ENCODE measurements at regions not wholly inside any gene's neighbourhood (a gene's known extent, or its start where the extent isn't known, plus 50 kb on each side); places are given as distances from the start of the nearest gene placed in this dataset.

GRCh38 chr6:165940366-165940765 lies 227.3 kb downstream of the TBXT start:
- Histone ChIP-seq H3K27me3 (ENCODE audit: control insufficient read depth, insufficient read depth, low read length) (no peaks in the 10 kb centered on the region), H3K36me3 (ENCODE audit: control insufficient read depth, low read depth, low read length) (no peaks in the 10 kb centered on the region), H3K27ac (ENCODE audit: low read length) (no peak overlapping the region), H3K4me1 (ENCODE audit: control insufficient read depth, low read depth, low read length) (no peaks in the 10 kb centered on the region), H3K9me3 (ENCODE audit: control insufficient read depth, low read depth, low read length) (no peaks in the 10 kb centered on the region), H3K4me3 (ENCODE audit: low read length) (no peak overlapping the region), H3K9ac (ENCODE audit: low read length) (no peak overlapping the region)

GRCh38 chr6:165939601-165940290 lies 227.9 kb downstream of the TBXT start:
- Histone ChIP-seq H3K4me1 (ENCODE audit: control insufficient read depth, low read depth, low read length) (no peaks in the 10 kb centered on the region), H3K9ac (ENCODE audit: low read length) (no peak overlapping the region), H3K27me3 (ENCODE audit: control insufficient read depth, insufficient read depth, low read length) (no peaks in the 10 kb centered on the region), H3K4me3 (ENCODE audit: low read length) (no peak overlapping the region), H3K27ac (ENCODE audit: low read length) (no peak overlapping the region), H3K9me3 (ENCODE audit: control insufficient read depth, low read depth, low read length) (no peaks in the 10 kb centered on the region), H3K36me3 (ENCODE audit: control insufficient read depth, low read depth, low read length) (no peaks in the 10 kb centered on the region)

GRCh38 chr6:165939047-165939446 lies 228.6 kb downstream of the TBXT start:
- H3K36me3 ChIP-seq (ENCODE audit: control insufficient read depth, low read depth, low read length) = no peaks in the 10 kb centered on the region
- H3K9ac ChIP-seq (ENCODE audit: low read length) = no peak overlapping the region
- no peaks in the 10 kb centered on the region for H3K9me3 ChIP-seq (ENCODE audit: control insufficient read depth, low read depth, low read length)
- no peak overlapping the region for H3K4me3 ChIP-seq (ENCODE audit: low read length)
- no peak overlapping the region for H3K27ac ChIP-seq (ENCODE audit: low read length)
- no peaks in the 10 kb centered on the region for H3K4me1 ChIP-seq (ENCODE audit: control insufficient read depth, low read depth, low read length)
- no peaks in the 10 kb centered on the region for H3K27me3 ChIP-seq (ENCODE audit: control insufficient read depth, insufficient read depth, low read length)

GRCh38 chr6:165937564-165938358 lies 229.9 kb downstream of the TBXT start:
- H3K27me3 ChIP-seq (ENCODE audit: control insufficient read depth, insufficient read depth, low read length) = no peaks in the 10 kb centered on the region
- H3K9ac ChIP-seq (ENCODE audit: low read length) = no peak overlapping the region
- no peak overlapping the region for H3K27ac ChIP-seq (ENCODE audit: low read length)
- H3K4me1 ChIP-seq (ENCODE audit: control insufficient read depth, low read depth, low read length) = no peaks in the 10 kb centered on the region
- no peak overlapping the region for H3K4me3 ChIP-seq (ENCODE audit: low read length)
- no peaks in the 10 kb centered on the region for H3K36me3 ChIP-seq (ENCODE audit: control insufficient read depth, low read depth, low read length)
- no peaks in the 10 kb centered on the region for H3K9me3 ChIP-seq (ENCODE audit: control insufficient read depth, low read depth, low read length)

- no peaks in the 10 kb centered on the region for H3K4me1 ChIP-seq (ENCODE audit: control insufficient read depth, low read depth, low read length)
- H3K27me3 ChIP-seq (ENCODE audit: control insufficient read depth, insufficient read depth, low read length) = no peaks in the 10 kb centered on the region
- no peak overlapping the region for H3K4me3 ChIP-seq (ENCODE audit: low read length)
- no peak overlapping the region for H3K9ac ChIP-seq (ENCODE audit: low read length)
- no peaks in the 10 kb centered on the region for H3K36me3 ChIP-seq (ENCODE audit: control insufficient read depth, low read depth, low read length)
- H3K9me3 ChIP-seq (ENCODE audit: control insufficient read depth, low read depth, low read length) = no peaks in the 10 kb centered on the region
- H3K27ac ChIP-seq (ENCODE audit: low read length) = no peak overlapping the region
Observed at GRCh38 chr6:165936660-165937059, 231.0 kb downstream of the TBXT start.

- Histone ChIP-seq H3K36me3 (ENCODE audit: control insufficient read depth, low read depth, low read length) (no peaks in the 10 kb centered on the region), H3K9ac (ENCODE audit: low read length) (no peak overlapping the region), H3K27ac (ENCODE audit: low read length) (no peak overlapping the region), H3K9me3 (ENCODE audit: control insufficient read depth, low read depth, low read length) (no peaks in the 10 kb centered on the region), H3K4me1 (ENCODE audit: control insufficient read depth, low read depth, low read length) (no peaks in the 10 kb centered on the region), H3K4me3 (ENCODE audit: low read length) (no peak overlapping the region), H3K27me3 (ENCODE audit: control insufficient read depth, insufficient read depth, low read length) (no peaks in the 10 kb centered on the region)
Observed at GRCh38 chr6:165936096-165936495, 231.6 kb downstream of the TBXT start.

- Histone ChIP-seq H3K36me3 (ENCODE audit: control insufficient read depth, low read depth, low read length) (no peaks in the 10 kb centered on the region), H3K4me1 (ENCODE audit: control insufficient read depth, low read depth, low read length) (no peaks in the 10 kb centered on the region), H3K27ac (ENCODE audit: low read length) (no peak overlapping the region), H3K4me3 (ENCODE audit: low read length) (no peak overlapping the region), H3K9ac (ENCODE audit: low read length) (no peak overlapping the region), H3K27me3 (ENCODE audit: control insufficient read depth, insufficient read depth, low read length) (no peaks in the 10 kb centered on the region), H3K9me3 (ENCODE audit: control insufficient read depth, low read depth, low read length) (no peaks in the 10 kb centered on the region)
Observed at GRCh38 chr6:165931675-165932074, 236.0 kb downstream of the TBXT start.

GRCh38 chr6:165930668-165931214 lies 236.9 kb downstream of the TBXT start:
- Histone ChIP-seq H3K4me3 (ENCODE audit: low read length) (no peak overlapping the region), H3K4me1 (ENCODE audit: control insufficient read depth, low read depth, low read length) (no peaks in the 10 kb centered on the region), H3K9ac (ENCODE audit: low read length) (no peak overlapping the region), H3K27me3 (ENCODE audit: control insufficient read depth, insufficient read depth, low read length) (no peaks in the 10 kb centered on the region), H3K27ac (ENCODE audit: low read length) (no peak overlapping the region), H3K9me3 (ENCODE audit: control insufficient read depth, low read depth, low read length) (no peaks in the 10 kb centered on the region), H3K36me3 (ENCODE audit: control insufficient read depth, low read depth, low read length) (no peaks in the 10 kb centered on the region)

GRCh38 chr6:165929607-165930006 lies 238.0 kb downstream of the TBXT start:
- H3K27ac ChIP-seq (ENCODE audit: low read length) = no peak overlapping the region
- no peaks in the 10 kb centered on the region for H3K27me3 ChIP-seq (ENCODE audit: control insufficient read depth, insufficient read depth, low read length)
- H3K4me3 ChIP-seq (ENCODE audit: low read length) = no peak overlapping the region
- no peaks in the 10 kb centered on the region for H3K9me3 ChIP-seq (ENCODE audit: control insufficient read depth, low read depth, low read length)
- no peak overlapping the region for H3K9ac ChIP-seq (ENCODE audit: low read length)
- no peaks in the 10 kb centered on the region for H3K4me1 ChIP-seq (ENCODE audit: control insufficient read depth, low read depth, low read length)
- no peaks in the 10 kb centered on the region for H3K36me3 ChIP-seq (ENCODE audit: control insufficient read depth, low read depth, low read length)

- Histone ChIP-seq H3K27ac (ENCODE audit: low read length) (no peak overlapping the region), H3K4me3 (ENCODE audit: low read length) (no peak overlapping the region), H3K9me3 (ENCODE audit: control insufficient read depth, low read depth, low read length) (no peaks in the 10 kb centered on the region), H3K27me3 (ENCODE audit: control insufficient read depth, insufficient read depth, low read length) (no peaks in the 10 kb centered on the region), H3K36me3 (ENCODE audit: control insufficient read depth, low read depth, low read length) (no peaks in the 10 kb centered on the region), H3K4me1 (ENCODE audit: control insufficient read depth, low read depth, low read length) (no peaks in the 10 kb centered on the region), H3K9ac (ENCODE audit: low read length) (no peak overlapping the region)
Observed at GRCh38 chr6:165926378-165926777, 241.3 kb downstream of the TBXT start.

GRCh38 chr6:165925474-165926156 lies 242.0 kb downstream of the TBXT start:
- no peaks in the 10 kb centered on the region for H3K36me3 ChIP-seq (ENCODE audit: control insufficient read depth, low read depth, low read length)
- H3K4me3 ChIP-seq (ENCODE audit: low read length) = no peak overlapping the region
- no peaks in the 10 kb centered on the region for H3K9me3 ChIP-seq (ENCODE audit: control insufficient read depth, low read depth, low read length)
- H3K4me1 ChIP-seq (ENCODE audit: control insufficient read depth, low read depth, low read length) = no peaks in the 10 kb centered on the region
- no peaks in the 10 kb centered on the region for H3K27me3 ChIP-seq (ENCODE audit: control insufficient read depth, insufficient read depth, low read length)
- no peak overlapping the region for H3K9ac ChIP-seq (ENCODE audit: low read length)
- H3K27ac ChIP-seq (ENCODE audit: low read length) = no peak overlapping the region

Measured in iPS-18a (cell line).